IPS-NIHi7 (cell line): ENCODE measurements at regions not wholly inside any gene's neighbourhood (a gene's known extent, or its start where the extent isn't known, plus 50 kb on each side); places are given as distances from the start of the nearest gene placed in this dataset.

Experiments used
- DNase-seq: peaks from one replicate; pipeline ENCODE4 v3.0.0; 2012; ENCODE audit warnings: mixed read lengths; ENCODE audit errors: extremely low spot score

DNA sequence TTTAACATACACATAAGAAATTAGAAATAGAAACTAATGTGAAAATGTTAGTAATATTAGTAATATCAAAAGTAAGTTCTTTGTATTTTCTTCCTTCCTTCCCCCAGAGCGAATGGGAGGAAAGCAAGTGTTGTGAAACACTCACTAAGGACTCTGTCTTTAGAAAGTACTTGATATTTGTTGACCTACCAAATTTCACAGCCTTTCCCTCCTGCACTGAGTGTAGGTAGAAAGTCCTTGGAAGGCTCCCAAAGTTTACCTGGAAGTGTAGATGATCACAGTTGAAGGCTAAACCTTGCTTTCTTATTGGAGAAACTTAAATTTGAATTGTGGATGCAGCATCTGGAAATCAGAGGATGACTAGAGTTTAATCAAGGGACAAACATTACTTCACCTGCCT lies 1459.5 kb upstream of the SPRY2 start:
- DNase-seq = no peak

DNA sequence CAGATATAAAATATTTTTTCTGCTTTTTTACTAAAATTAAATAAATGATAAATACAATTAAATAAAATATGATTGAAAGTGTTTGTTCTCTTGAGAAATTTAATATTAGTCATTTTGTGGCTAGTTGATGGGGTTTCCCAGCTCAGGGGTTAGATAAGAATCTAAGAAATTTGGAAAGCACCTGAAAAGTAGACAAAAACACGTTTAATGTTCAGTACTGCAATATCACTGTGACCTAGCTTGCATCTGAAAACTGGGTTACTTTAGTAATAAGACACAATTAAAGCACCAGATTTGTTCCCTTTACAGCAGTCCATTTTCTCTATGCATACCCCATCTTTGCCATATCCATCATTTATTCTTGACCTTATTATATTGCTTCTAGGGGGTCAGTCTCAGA lies 1454.8 kb upstream of the SPRY2 start:
- no peak for DNase-seq

DNA sequence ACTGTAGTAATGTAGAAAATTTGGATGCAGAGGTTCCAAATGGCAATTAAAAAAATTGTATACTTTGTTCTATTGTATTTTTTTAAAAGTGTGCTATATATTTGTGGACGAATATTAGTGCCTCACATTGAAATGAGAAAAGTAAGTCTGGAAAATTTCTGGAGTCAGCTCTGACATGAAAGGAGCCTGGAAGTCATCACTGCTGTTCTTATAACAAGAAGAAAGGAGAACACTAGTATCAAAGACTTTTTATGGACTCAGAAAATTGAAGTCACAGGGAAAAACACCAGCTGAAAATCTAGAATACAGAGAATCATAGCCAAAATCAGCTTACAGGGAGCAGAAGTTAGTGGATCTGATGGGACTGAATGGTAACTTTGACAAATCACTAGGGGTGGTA lies 1450.7 kb upstream of the SPRY2 start:
- DNase-seq = no peak

DNA sequence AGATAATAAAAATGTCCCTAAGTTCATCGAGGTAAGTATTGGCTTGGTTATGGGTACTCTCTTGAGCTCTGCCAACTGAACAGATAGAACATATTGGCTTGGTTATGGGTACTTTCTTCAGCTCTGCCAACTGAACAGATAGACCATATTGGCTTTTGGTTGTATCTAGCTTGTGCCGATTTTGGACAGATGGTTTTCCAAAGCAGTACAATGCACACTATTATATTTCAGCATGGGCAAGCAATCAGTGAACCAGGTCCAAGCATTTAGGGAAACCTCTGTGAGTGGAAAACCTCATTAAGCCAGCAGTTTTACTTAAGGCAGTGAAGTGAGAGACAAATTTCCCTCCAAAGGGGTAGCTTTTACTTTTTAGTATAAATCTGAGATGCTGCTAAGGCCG lies 1440.5 kb upstream of the SPRY2 start:
- DNase-seq = no peak

DNA sequence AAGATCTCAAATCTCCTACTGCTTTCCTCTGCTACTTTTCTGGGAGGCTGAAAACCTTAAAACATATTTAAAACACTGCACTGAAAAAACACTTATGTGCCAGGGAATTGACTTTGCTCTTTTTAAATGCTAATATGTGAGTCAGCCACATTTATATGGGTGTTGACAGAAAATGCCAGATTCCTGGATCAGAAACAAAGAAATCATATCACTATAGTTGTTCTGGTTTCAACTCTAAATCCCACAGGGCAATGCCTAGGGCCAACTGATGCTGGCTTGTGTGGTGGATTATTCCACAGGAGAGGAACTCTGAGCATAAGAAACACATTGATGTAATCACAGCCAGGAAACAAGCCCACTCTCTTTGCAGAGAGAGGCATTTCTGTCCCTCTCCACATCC lies 1439.0 kb upstream of the SPRY2 start:
- DNase-seq = no peak

DNA sequence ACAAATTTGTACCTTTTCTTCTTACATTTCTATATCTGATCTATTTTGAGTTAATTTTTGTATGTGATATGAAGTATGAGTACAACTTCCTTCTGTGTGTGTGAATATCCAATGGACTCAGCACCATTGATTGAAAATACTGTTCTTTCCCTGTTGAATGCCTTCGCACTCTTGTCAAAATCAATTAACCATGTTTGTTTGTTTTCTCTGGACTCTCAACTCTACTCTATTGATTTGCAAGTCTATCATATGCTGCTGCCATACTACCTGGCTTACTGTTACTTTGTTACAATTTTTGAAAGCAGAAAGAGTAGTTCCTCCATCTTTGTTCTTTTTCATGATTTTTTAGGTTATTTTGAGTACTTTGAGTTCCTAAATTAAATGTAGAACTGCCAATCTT lies 1437.4 kb upstream of the SPRY2 start:
- DNase-seq = no peak

DNA sequence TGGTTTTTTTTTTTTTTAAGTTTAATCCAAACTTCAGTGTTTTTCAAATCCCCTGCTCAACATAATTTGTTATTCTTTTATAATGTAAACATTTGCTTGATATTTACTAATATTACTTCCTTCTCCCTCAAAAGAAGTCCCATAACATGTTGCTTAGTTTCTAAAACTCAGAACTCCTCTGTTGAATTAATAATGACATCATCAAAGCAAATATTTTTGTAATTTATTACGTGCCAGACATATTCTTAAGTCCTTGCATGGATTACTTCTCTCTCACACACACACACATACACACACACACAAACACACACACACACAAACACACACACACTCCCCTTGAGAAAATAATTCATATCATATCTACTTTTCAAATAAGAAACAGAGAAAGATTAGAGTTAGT lies 1432.3 kb upstream of the SPRY2 start:
- DNase-seq = no peak

DNA sequence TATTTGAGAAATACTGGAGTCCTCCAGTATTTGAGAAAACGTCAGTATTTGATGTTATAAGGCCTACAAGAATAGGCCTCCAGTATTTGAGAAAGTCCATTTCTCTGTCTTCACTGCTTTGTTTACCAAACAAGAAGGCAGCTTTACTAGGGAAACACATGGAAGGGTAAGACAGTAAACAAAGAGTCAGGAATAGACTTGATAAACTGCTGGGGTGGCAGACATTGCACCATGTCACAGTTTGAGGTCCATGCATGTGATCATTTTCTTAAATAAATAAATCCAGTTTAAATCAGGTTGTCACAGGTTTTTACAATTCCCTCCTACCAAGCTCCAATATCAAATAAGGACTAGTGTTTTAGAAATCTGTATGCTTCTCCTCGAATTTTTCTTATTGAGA lies 1431.0 kb upstream of the SPRY2 start:
- DNase-seq = no peak

DNA sequence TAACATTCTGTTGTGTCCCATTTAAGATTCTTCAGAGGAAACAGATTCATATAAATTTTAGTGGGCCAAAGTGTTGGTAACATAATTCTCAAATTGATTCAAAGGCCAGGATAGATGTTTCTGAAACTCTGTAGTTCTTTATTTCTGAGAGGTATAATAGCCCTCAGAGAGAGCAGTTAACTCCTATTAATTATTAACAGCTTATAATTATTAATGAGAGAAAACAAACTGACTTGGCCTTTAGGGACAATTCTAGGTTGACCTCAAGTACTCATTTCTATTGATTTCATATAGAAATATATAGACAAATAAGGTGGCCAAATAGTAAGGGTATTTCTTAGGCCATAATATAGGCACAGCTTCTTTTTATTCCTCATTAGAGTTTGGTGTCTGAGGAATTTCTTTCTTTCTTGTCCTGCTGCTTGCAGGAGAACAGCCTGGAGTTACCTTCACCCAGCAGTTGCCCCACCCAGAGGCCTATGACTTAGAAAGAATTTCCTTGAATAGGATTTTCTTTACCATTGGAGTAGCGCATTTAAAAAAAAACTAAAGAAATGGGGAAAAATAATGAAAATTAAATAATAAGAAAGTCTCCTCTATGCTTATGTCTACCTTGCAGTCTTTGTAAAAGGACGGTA lies 1430.1 kb upstream of the SPRY2 start:
- DNase-seq = peak; percentile 18

DNA sequence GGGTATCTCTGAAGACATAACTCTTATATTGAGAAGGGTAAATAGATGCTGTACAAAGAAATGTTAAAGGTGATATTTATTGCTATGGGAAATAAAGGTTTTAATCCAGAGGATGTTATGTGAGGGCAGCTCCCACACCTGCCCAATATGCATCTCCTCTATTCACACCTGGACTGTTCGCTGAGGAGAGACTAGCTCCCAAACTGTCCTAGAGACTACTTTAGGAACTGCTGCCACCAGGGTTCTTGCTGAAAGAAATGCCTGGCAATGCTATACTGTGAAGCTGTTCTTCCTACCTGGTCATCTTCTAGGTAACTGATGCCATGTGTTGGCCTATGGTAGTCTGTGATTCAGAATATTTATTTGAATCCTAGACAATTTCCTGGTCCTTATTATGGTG lies 1421.5 kb upstream of the SPRY2 start:
- DNase-seq = peak; percentile 14

DNA sequence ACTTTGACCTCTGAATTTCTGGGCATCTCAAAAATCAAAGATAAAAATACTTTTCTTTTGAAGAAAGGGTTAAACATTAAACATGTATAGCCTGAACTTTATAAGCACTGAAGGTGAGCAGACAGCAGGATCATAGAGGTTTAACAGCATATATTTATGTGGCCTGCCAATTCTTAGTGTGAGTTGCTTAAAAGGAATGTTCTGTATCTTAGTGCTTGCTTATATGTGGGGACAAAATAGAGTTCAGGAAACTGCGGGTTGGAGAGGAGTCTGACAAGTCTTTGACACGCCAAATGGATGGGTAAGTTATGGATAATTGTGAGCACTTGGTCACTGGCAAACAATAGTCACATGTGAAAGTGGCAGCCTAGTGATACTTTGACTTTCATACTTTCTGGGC lies 1419.4 kb upstream of the SPRY2 start:
- DNase-seq = no peak

DNA sequence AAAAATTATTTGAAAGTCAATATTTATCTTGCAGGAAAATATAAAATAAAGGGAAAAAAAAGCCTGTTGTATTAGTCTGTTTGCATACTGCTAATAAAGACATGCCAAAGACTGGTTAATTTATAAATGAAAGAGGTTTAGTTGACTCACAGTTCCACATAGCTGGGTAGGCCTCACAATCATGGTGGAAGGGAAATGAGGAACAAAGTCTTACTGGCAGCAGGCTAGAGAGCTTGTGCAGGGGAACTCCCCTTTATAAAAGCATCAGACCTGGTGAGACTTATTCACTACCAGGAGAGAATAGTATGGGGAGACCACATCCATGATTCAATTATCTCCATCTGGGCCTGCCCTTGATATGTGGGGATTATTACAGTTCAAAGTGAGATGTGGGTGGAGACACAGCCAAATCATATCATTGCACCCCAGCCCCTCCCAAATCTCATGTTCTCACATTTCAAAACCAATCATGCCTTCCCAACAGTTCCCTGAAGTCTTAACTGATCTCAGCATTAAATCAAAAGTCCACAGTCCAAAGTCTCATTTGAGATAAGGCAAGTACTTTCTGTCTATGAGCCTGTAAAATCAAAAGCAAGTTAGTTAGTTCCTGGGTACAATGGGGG lies 1416.5 kb upstream of the SPRY2 start:
- DNase-seq = no peak

DNA sequence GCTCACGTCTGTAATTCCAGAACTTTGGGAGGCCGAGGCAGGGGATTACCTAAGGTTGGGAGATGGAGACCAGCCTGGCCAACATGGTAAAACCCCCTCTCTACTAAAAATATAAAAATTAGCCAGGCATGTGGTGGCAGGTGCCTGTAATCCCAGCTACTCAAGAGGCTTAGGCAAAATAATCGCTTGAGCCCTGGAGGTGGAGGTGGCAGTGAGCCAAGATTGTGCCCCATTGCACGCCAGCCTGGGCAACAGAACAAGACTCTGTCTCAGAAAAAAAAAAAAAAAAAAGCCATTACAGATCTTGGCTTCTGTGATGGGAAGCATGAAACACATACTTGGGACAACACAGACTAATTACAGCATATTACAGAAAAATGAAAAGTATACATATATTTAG lies 1404.5 kb upstream of the SPRY2 start:
- DNase-seq = no peak

DNA sequence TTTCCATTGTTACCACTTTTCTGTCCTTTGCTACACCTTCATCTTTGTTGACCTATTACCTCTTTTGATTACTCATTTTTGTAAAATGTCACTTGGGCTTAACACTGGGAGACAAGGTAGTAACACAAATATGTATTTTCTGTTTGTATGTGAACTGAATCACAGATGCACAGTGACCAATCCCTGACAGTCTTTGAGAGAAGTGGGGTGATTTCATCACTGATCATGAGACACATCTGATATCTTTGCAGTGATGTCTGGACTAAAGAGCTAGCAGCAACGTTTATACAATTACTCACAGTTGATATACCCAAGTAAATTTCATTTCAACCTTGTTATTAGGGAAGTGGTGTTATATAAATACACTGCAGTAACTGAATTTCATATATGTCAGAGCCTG lies 1397.4 kb upstream of the SPRY2 start:
- no peak for DNase-seq

DNA sequence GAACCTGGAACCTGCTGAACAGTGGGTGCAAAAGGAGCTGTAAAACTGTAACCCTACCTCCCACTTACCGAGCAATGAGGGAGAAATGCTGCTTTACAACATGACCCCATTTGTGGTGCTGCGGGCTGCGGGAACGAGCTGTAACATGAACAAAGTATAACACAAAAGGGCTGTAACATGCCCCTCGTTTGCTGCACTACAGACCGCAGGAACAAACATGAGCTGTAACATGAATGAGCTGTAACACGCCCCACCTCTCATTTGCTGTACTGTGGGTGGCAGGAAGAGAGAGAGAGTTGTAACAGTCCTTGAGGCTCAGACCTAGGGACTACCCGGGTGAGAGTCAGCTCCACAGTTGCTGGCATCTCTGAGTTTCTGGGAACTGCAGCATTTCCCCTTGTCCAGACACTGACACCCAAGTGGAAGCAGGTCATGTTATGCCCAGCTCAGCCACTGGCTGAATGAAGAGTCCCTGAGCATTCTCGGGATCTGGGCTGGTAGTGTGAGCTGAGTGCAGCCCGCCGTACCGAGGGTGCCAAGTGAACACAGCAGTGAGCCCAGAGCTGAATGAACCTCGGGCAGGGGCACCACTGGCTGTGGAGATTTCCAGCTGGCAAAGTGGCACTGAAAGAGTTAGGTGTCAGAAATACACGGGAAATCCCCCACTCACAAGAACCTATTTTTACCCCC lies 1385.3 kb upstream of the SPRY2 start:
- no peak for DNase-seq

DNA sequence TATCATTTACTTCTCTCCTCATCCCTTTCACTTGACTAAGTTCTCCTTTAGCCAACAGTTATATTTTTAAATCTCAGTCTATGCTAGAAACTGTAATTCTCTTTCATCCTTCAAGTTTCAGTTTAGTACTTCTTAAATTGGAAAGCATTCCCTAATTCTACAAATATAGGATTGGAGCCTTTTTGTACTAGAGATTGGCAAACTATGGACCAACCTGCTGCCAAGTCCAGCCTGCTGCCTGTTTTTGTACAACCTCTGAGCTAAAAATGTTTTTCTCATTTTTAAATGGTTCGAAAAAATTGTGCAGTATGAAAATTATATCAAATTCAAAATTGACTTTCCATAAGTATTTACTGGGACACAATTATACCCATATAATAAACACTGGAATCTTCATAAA lies 1381.5 kb upstream of the SPRY2 start:
- DNase-seq = no peak

DNA sequence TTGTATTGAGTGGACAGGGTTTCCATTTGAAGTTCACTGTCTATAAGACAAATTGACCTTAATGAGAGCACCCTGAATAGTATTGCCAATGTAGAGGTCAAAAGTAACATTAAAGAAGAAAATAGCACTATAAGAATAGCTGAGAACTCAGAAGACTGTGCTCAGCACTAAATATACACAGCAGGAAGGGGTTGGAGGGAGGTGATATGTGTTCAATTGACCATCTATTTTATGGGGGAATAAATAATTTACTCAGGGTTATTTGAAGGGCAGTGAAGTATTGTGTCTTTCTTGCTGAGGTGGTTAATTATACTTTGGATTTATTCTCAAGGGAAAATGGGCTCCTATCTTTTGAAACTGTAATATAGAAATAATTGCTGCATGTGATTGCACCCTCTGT lies 1380.5 kb upstream of the SPRY2 start:
- DNase-seq = no peak

DNA sequence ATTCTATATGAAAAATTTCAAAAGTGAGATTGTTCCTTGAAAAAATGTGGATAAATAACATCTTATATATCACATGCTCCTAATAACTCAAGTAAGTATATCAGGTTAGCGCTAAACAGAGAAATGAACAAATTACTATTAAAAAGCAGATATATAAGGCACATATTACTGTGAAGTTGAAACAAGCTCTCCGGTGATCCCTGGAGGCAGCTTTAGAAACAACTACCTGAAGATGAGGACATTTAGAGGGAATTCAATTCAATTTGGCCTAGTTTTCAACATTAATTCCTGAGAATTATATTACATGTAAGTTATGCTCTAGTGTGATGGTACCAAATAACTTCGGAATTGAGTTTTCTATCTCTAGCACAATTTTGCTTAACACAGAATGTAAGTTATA lies 1373.6 kb upstream of the SPRY2 start:
- DNase-seq = no peak

DNA sequence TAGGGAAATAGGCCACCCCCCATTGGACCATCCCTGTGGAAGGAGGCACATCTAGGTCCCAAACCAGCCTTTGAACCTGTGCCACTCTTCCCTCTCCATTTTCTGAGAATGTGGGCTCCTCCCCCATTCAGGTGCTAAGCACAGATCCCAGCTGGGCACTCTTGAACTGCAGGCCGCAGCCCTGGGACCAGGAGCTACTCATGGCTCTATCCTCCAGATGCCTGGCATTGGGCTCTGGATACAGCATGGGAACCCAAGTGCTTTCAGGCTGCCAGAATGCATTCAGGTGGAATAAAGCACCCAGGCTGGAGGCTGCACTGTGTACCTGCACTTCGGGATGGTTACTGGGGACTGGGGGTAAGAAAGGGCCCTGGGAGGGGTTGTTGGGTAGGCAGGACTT lies 1372.3 kb upstream of the SPRY2 start:
- no peak for DNase-seq

DNA sequence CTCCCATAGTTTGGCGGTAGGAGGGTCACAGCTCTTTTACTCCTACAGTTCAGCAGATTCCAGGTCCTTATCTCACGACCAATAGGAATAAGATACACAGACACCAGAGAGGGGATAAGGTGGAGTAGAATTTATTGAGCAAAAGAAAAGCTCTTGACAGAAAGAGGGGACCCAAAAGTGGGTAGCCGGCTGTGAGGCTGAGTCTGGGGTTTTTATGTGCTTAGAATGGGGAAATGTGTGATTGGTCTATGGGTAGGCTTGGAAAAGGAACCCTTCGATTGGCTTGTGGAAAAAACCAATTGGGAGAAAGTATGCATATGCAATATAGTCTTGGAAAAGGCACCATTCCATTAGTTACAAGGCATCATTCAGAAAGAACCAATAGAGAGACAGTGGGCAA lies 1356.9 kb upstream of the SPRY2 start:
- DNase-seq = no peak

DNA sequence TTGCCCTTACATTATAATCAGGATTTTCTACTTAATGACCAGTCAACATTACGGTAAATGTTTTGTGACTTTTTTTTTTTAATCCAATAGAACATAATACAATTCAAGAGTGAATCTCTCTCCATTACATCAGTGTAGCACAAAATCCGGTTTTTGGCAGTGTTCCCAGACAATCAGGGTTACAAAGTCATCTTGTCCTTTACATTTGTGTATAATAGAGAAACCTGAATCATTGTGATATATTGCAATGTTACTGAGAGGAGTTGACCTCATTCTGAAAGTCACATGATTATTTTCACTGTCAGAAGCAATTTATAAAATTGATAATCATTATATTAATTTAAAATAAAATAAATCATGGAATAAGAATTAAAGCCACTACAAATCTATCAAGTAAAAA lies 1346.0 kb upstream of the SPRY2 start:
- no peak for DNase-seq

DNA sequence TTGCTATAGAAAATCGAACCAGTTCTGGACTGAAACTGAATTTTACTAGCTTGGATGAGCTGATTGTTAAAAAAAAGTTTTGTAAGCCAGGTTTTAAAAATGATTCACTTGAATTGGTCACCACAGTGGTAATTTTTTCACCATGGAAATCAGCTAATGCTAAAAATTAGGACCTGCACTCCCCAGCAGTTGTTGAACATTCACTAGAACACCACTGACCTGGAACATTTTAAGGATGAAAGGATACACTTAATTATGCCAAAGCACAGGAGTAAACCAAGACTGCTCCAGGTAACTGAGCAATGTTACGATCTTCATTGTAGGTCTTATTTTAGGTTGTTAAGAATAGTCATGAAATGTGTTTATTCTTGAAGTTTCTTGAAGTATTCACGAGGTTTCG lies 1342.6 kb upstream of the SPRY2 start:
- DNase-seq = no peak

DNA sequence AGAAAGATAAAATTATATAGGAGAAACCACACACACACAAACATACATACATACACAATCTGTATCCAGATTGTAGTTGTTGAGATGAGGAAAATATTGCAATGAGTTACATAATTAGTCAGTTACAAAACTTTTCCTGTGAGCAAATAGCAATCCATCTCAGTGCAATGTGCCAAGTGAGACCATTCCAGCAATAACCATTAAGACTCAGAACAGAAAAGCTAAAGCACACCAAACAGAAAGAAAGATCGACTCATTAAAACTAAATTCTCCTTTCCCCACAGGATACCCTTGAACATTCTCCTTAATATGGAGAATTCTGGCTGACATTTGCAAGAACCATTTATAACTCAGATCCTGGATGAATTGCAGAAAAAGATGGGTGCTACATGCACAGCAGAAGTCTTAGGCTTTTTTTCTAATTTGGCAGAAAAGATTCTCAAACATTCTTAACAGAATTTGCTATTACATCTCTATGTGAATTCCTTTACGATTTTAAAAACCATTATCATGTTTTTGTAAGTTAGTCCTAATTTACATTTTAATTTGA lies 1341.2 kb upstream of the SPRY2 start:
- no peak for DNase-seq
